Nephron (organoid): ENCODE measurements at regions not wholly inside any gene's neighbourhood (a gene's known extent, or its start where the extent isn't known, plus 50 kb on each side); places are given as distances from the start of the nearest gene placed in this dataset.

Experiments
- H3K27ac Mint-ChIP-seq, 3 experiments: 2 replicates each; pipeline ENCODE4 v1.8.0; 2020; ENCODE audit warnings: mixed read lengths in 3 of 3, mild to moderate bottlenecking in 2 of 3, moderate library complexity in 1 of 3
- H3K27me3 Mint-ChIP-seq: 2 replicates; pipeline ENCODE4 v1.8.0; 2021; ENCODE audit warnings: low read depth, mild to moderate bottlenecking, moderate library complexity, mixed read lengths
- H3K36me3 Mint-ChIP-seq: 2 replicates; pipeline ENCODE4 v1.8.0; 2020; ENCODE audit warnings: low read depth, mixed read lengths
- H3K4me1 Mint-ChIP-seq: 2 replicates; pipeline ENCODE4 v1.8.0; 2020; ENCODE audit warnings: mixed read lengths
- H3K4me3 Mint-ChIP-seq, 3 experiments: 2 replicates each; pipeline ENCODE4 v1.8.0; 2020; ENCODE audit warnings: mild to moderate bottlenecking in 3 of 3, mixed read lengths in 3 of 3, moderate library complexity in 2 of 3
- H3K9me3 Mint-ChIP-seq: 2 replicates; pipeline ENCODE4 v1.8.0; 2020; ENCODE audit warnings: mixed read lengths
- TF ChIP-seq, protein P1 (sequence below), 3 experiments: fragments of 200-600 bp; sonication (generic); IDR thresholded peaks; one replicate each; pipeline ENCODE4 v1.5.0; 2021; ENCODE audit warnings: antibody characterized with exemption in 3 of 3; ENCODE audit not compliant: unreplicated experiment in 3 of 3

DNA sequence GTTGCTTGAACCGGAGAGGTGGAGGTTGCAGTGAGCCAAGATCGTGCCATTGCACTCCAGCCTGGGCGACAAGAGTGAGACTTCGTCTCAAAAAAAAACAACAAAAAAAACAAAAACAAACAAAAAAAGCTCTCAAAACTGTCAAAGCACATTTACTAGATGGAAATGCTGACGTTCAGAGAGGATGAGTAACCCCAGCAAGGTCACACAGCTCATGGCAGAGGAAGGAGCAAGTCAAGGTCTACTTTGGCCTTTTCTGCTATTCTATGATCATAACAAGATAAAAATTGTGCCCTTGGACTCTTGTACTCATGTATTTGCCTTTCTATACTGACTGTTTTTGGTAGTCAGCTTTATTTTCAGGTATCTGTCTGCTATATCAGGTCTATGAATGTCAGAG is 109.5 kb downstream of the ARL6IP6 start:
- peaks cover 3% of the 10 kb centered on the region for H3K27me3 Mint-ChIP-seq
- H3K4me3 Mint-ChIP-seq, result no peak overlapping the region
- no peaks in the 10 kb centered on the region for H3K4me1 Mint-ChIP-seq
- no peak overlapping the region for H3K27ac Mint-ChIP-seq
- H3K9me3 Mint-ChIP-seq, result no peaks in the 10 kb centered on the region
- no peaks in the 10 kb centered on the region for H3K36me3 Mint-ChIP-seq
- TF ChIP-seq, protein P1, sequence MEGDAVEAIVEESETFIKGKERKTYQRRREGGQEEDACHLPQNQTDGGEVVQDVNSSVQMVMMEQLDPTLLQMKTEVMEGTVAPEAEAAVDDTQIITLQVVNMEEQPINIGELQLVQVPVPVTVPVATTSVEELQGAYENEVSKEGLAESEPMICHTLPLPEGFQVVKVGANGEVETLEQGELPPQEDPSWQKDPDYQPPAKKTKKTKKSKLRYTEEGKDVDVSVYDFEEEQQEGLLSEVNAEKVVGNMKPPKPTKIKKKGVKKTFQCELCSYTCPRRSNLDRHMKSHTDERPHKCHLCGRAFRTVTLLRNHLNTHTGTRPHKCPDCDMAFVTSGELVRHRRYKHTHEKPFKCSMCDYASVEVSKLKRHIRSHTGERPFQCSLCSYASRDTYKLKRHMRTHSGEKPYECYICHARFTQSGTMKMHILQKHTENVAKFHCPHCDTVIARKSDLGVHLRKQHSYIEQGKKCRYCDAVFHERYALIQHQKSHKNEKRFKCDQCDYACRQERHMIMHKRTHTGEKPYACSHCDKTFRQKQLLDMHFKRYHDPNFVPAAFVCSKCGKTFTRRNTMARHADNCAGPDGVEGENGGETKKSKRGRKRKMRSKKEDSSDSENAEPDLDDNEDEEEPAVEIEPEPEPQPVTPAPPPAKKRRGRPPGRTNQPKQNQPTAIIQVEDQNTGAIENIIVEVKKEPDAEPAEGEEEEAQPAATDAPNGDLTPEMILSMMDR (IDR thresholded peaks at IDR 0.05; ENCODE audit: unreplicated experiment in 3 of 3), result no peak

DNA sequence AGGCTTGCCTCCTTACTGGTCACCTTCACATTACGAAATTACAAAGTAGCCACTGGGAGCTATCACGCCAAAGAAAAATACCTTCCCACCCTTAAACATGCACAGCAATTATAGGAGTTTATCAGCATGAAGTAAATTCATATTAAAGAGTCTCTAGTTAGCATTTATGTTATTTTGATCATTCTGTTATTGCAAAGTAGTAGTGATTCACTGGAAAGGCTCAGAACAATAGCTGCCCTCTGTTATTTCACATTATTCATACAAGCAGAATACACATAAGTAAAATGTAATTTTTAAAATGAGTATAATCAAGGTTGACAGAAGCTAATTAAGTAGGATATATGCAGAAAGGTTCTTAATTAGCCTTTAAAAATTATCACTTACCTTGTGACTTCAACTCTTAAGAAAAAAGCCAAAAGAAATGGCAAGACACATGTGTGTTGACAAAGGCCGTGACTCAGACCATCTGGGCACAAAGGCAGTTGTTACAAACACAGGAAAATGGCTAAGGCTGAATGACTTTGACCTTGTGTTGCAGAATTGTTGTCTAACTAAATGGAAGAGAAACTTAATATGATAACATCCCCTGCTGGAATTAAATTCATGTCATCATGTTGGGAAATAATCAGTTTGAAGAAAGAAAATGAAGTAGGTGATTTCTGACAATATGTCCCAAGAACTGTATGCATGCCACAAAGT is 108.3 kb downstream of the ARL6IP6 start:
- Mint-ChIP-seq H3K27me3 (peaks cover 3% of the 10 kb centered on the region), H3K9me3 (no peaks in the 10 kb centered on the region), H3K36me3 (no peaks in the 10 kb centered on the region), H3K27ac (no peak overlapping the region), H3K4me3 (no peak overlapping the region), H3K4me1 (no peaks in the 10 kb centered on the region)
- TF ChIP-seq, protein P1 (IDR thresholded peaks at IDR 0.05; ENCODE audit: unreplicated experiment in 3 of 3), result no peak

DNA sequence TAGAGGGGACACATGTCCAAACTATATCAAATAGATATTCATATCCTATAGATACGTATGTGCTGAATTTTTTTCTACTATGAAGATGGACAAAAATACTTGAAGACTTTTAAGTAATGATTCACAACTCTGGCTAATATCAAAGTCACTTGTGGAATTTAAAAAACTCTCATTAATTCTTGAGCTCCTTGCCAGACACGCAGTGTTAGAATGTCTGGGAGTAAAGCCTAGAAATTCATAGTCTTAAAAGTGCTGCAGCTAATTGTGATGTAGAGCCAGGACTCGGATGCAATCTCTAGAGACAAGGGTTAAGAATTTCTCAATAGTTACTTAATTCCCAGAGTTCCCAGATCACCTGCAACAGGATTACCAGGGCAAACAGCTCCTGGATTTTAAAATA is 107.4 kb downstream of the ARL6IP6 start:
- Mint-ChIP-seq H3K36me3 (no peaks in the 10 kb centered on the region), H3K27ac (no peak overlapping the region), H3K4me1 (no peaks in the 10 kb centered on the region), H3K27me3 (peaks cover 3% of the 10 kb centered on the region), H3K4me3 (no peak overlapping the region), H3K9me3 (no peaks in the 10 kb centered on the region)
- TF ChIP-seq, protein P1 (IDR thresholded peaks at IDR 0.05; ENCODE audit: unreplicated experiment in 3 of 3), result no peak

DNA sequence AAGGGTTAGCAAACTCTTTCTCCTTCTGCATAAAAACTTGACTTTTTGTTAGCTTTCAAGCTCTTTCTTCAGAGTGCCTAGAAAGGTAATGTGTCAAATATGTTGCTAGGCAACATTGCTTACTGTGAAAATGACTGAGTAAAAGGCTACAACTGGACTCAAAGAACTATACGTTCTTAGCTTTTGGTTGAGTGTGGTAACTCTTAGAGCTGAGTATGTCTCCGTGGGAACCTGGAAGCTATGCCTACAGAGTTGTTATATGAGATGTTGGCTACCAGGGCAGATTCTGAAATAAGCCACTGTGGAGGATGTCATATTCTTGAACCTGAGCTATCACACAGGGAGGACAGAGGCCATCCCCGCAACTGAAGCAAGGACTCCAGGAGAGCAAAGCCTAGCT is 105.5 kb downstream of the ARL6IP6 start:
- TF ChIP-seq, protein P1 (IDR thresholded peaks at IDR 0.05; ENCODE audit: unreplicated experiment in 3 of 3), result no peak
- peaks cover 3% of the 10 kb centered on the region for H3K27me3 Mint-ChIP-seq
- H3K9me3 Mint-ChIP-seq, result no peaks in the 10 kb centered on the region
- H3K4me3 Mint-ChIP-seq, result no peak overlapping the region
- no peaks in the 10 kb centered on the region for H3K36me3 Mint-ChIP-seq
- no peaks in the 10 kb centered on the region for H3K4me1 Mint-ChIP-seq
- H3K27ac Mint-ChIP-seq, result no peak overlapping the region

DNA sequence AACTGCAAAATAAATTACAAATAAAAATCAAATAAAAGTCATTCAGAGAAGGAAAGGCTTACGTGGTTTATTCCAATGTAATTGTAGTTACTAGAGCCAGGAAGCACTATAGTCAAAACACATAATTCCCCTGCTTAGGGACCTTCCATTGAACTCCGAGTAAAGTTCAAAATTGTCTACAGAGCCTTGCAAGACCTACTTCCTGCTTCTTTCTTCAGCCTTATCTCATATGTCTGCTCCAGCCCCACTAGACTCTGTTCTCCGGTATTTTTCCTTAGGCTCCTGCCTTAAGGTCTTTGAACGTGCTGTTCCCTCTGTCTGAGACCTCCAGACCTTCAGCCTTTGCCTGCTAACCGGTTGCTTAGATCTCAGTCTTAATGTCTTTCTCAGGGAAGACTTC is 104.3 kb downstream of the ARL6IP6 start:
- Mint-ChIP-seq H3K9me3 (no peaks in the 10 kb centered on the region), H3K36me3 (no peaks in the 10 kb centered on the region), H3K27me3 (peaks cover 2% of the 10 kb centered on the region)

More for the DNA sequence above, 104.3 kb downstream of the ARL6IP6 start:
- Mint-ChIP-seq H3K27ac (no peak overlapping the region), H3K4me1 (no peaks in the 10 kb centered on the region), H3K4me3 (no peak overlapping the region)
- TF ChIP-seq, protein P1 (IDR thresholded peaks at IDR 0.05; ENCODE audit: unreplicated experiment in 3 of 3), result no peak
